SH-SY5Y (cell line): ENCODE measurements at regions not wholly inside any gene's neighbourhood (a gene's known extent, or its start where the extent isn't known, plus 50 kb on each side); places are given as distances from the start of the nearest gene placed in this dataset.

Source experiments
- GATA2 ChIP-seq: IDR thresholded peaks from 2 replicates; pipeline ENCODE4 v1.6.1; 2011; ENCODE audit warnings: mild to moderate bottlenecking, low read depth, low read length
- GATA3 ChIP-seq: IDR thresholded peaks from 2 replicates; pipeline ENCODE4 v1.6.1; 2011; ENCODE audit warnings: low read depth, mild to moderate bottlenecking, low read length, moderate library complexity

GRCh38 chr11:37450613-37451012 is 852.6 kb upstream of the RAG2 start:
- no peak for TF ChIP-seq GATA3
- TF ChIP-seq GATA2: no peak
